GM12878 (cell line): ENCODE measurements at regions not wholly inside any gene's neighbourhood (a gene's known extent, or its start where the extent isn't known, plus 50 kb on each side); places are given as distances from the start of the nearest gene placed in this dataset.

Experiments
- ATAC-seq: fragments of 200-7000 bp; cut with Tn5 transposase; 3 replicates; pipeline ENCODE4 v1.9.1; 2020; ENCODE audit warnings: mild to moderate bottlenecking, moderate library complexity
- BruUV-seq: library from RNA; stranded (reverse); fragments of 400-500 nt; replicated peaks from 2 replicates; lab custom pipeline; 2021; lab: Mats Ljungman, UMichigan
- CTCF ChIA-PET: fragments of 300-600 bp; sonication (Branson Sonifier 250); formaldehyde crosslinking; extraction: SDS; loops from one replicate; lab custom pipeline; 2021; ENCODE audit warnings: inconsistent platforms; lab: Yijun Ruan, JAX
- POLR2A ChIA-PET: fragments of 350-600 bp; formaldehyde crosslinking; extraction: SDS; loops from one replicate; lab custom pipeline; 2021; ENCODE audit warnings: inconsistent platforms; lab: Charles Lee
- RAD21 ChIA-PET: fragments of 300-600 bp; sonication (Branson Sonifier 250); formaldehyde crosslinking; loops from one replicate; lab custom pipeline; 2023; ENCODE audit warnings: antibody characterized with exemption; ENCODE audit not compliant: unreplicated experiment; lab: Charles Lee
- SMC1A ChIA-PET: fragments of 300-600 bp; sonication (Branson Sonifier 250); formaldehyde crosslinking; loops from one replicate; lab custom pipeline; 2023; ENCODE audit not compliant: unreplicated experiment, uncharacterized antibody; lab: Charles Lee
- DNase-seq: peaks from one replicate; pipeline ENCODE4 v3.0.0-alpha.2; 2011; ENCODE audit warnings: low read depth, low spot score
- FAIRE-seq: peaks from 3 replicates; lab custom pipeline; 2011; peaks lifted over from hg19 to GRCh38; lab: Jason Lieb, UNC
- H2AFZ ChIP-seq: 2 replicates; pipeline ENCODE4 v1.6.0; 2011; ENCODE audit warnings: low read depth, low read length, control low read depth; ENCODE audit not compliant: control insufficient read depth
- H3K27ac ChIP-seq: 2 replicates; pipeline ENCODE4 v1.5.1; 2011; ENCODE audit warnings: control low read depth; ENCODE audit not compliant: control insufficient read depth, insufficient read depth
- H3K27me3 ChIP-seq, 2 experiments: replicated peaks in 1 of 2; 2 replicates each; pipeline versions ENCODE4 v1.6.0 to v1.6.1; 2011; ENCODE audit warnings: low read length in 1 of 2; ENCODE audit not compliant: control insufficient read depth in 2 of 2, insufficient read depth in 2 of 2
- H3K36me3 ChIP-seq, 2 experiments: 2 replicates each; pipeline ENCODE4 v1.5.1; 2011; ENCODE audit warnings: low read length in 1 of 2; ENCODE audit not compliant: control insufficient read depth in 2 of 2, insufficient read depth in 2 of 2
- H3K4me1 ChIP-seq: 2 replicates; pipeline ENCODE4 v1.6.1; 2011; ENCODE audit warnings: mild to moderate bottlenecking, low read length, moderate library complexity, mixed read lengths; ENCODE audit not compliant: control insufficient read depth, insufficient read depth
- H3K4me2 ChIP-seq: 2 replicates; pipeline ENCODE4 v1.6.0; 2011; ENCODE audit warnings: control low read depth; ENCODE audit not compliant: control insufficient read depth, insufficient read depth
- H3K4me3 ChIP-seq: fragments of 200-600 bp; sonication (generic); 2 replicates; pipeline ENCODE4 v1.5.1; 2016
- H3K79me2 ChIP-seq: 2 replicates; pipeline ENCODE4 v1.6.0; 2011; ENCODE audit warnings: low read length; ENCODE audit not compliant: control insufficient read depth, insufficient read depth
- H3K9ac ChIP-seq: 2 replicates; pipeline ENCODE4 v1.8.0; 2011; ENCODE audit warnings: low read length, control low read depth, mixed read lengths; ENCODE audit not compliant: control insufficient read depth, insufficient read depth
- H3K9me3 ChIP-seq: replicated peaks from 3 replicates; pipeline ENCODE4 v1.5.1; 2011; ENCODE audit warnings: mild to moderate bottlenecking, low read length; ENCODE audit not compliant: control insufficient read depth, insufficient read depth
- H4K20me1 ChIP-seq: 2 replicates; pipeline ENCODE4 v1.6.0; 2011; ENCODE audit not compliant: control insufficient read depth, insufficient read depth
- BCL11A ChIP-seq: IDR thresholded peaks from 2 replicates; pipeline ENCODE4 v1.6.1; 2011; ENCODE audit warnings: low read depth, low read length
- CHD4 ChIP-seq: fragments of 200-600 bp; sonication (generic); IDR thresholded peaks from 2 replicates; pipeline ENCODE4 v1.6.1; 2016; ENCODE audit warnings: mild to moderate bottlenecking
- ESRRA ChIP-seq: IDR thresholded peaks from 2 replicates; pipeline ENCODE4 v1.6.1; 2012; ENCODE audit warnings: mild to moderate bottlenecking, low read length, improper control_type of control experiment
- IKZF1 ChIP-seq: fragments of 450-650 bp; conservative IDR thresholded peaks from 2 replicates; pipeline ENCODE4 v1.6.1; 2017; ENCODE audit warnings: antibody characterized with exemption, mild to moderate bottlenecking
- PML ChIP-seq: IDR thresholded peaks from 2 replicates; pipeline ENCODE4 v1.6.1; 2012; ENCODE audit warnings: low read length, inconsistent platforms
- RCOR1 ChIP-seq: conservative IDR thresholded peaks from 2 replicates; pipeline ENCODE4 v1.6.1; 2012; ENCODE audit warnings: low read depth, low read length, improper control_type of control experiment
- SMAD1 ChIP-seq: fragments of 450-650 bp; IDR thresholded peaks from 2 replicates; pipeline ENCODE4 v1.6.1; 2018; ENCODE audit warnings: mild to moderate bottlenecking, low read depth; ENCODE audit not compliant: partially characterized antibody
- TBL1XR1 ChIP-seq: IDR thresholded peaks from 2 replicates; pipeline ENCODE4 v1.6.1; 2012; ENCODE audit warnings: low read depth, low read length, improper control_type of control experiment
- ZNF217 ChIP-seq: fragments of 450-650 bp; IDR thresholded peaks from 2 replicates; pipeline ENCODE4 v1.6.1; 2017; ENCODE audit warnings: antibody characterized with exemption, mild to moderate bottlenecking
- WGBS: methylation state at CpG from one replicate; pipeline ENCODE4 v1.1.6; 2016; ENCODE audit warnings: low lambda C conversion rate; ENCODE audit not compliant: insufficient replicate concordance, insufficient coverage; ENCODE audit errors: missing lambda C conversion rate; 5-methylcytosine and 5-hydroxymethylcytosine counted together
- in situ Hi-C: fragments of 300-500 bp; cut with MboI; formaldehyde crosslinking; loops from 9 replicates; pipeline ENCODE4 v1.14.3; 2018; ENCODE audit warnings: mixed read lengths
- intact Hi-C: fragments of 100-400 bp; cut with micrococcal nuclease; formaldehyde crosslinking; loops from one replicate; pipeline ENCODE4 v1.14.2; 2022; ENCODE audit not compliant: unreplicated experiment
- TF ChIP-seq, protein P1 (sequence below): fragments of 450-650 bp; IDR thresholded peaks from 2 replicates; pipeline ENCODE4 v1.6.1; 2017; ENCODE audit warnings: mild to moderate bottlenecking, moderate library complexity

- ChIA-PET POLR2A (no interaction called here), CTCF (no interaction called here), SMC1A (no interaction called here), RAD21 (no interaction called here)
- H3K9me3 ChIP-seq, result no peaks in the 10 kb centered on the region; the same call in 2 of the 3 replicates
- no peak overlapping the region for H3K4me2 ChIP-seq
- FAIRE-seq, result no peak
- intact Hi-C loops, result no loop called here
- ATAC-seq, result no peak
- TF ChIP-seq RCOR1 (no peak), IKZF1 (no peak), ZNF217 (no peak), BCL11A (no peak), ESRRA (no peak), CHD4 (no peak), SMAD1 (no peak), PML (no peak), TBL1XR1 (no peak)
- TF ChIP-seq, protein P1, sequence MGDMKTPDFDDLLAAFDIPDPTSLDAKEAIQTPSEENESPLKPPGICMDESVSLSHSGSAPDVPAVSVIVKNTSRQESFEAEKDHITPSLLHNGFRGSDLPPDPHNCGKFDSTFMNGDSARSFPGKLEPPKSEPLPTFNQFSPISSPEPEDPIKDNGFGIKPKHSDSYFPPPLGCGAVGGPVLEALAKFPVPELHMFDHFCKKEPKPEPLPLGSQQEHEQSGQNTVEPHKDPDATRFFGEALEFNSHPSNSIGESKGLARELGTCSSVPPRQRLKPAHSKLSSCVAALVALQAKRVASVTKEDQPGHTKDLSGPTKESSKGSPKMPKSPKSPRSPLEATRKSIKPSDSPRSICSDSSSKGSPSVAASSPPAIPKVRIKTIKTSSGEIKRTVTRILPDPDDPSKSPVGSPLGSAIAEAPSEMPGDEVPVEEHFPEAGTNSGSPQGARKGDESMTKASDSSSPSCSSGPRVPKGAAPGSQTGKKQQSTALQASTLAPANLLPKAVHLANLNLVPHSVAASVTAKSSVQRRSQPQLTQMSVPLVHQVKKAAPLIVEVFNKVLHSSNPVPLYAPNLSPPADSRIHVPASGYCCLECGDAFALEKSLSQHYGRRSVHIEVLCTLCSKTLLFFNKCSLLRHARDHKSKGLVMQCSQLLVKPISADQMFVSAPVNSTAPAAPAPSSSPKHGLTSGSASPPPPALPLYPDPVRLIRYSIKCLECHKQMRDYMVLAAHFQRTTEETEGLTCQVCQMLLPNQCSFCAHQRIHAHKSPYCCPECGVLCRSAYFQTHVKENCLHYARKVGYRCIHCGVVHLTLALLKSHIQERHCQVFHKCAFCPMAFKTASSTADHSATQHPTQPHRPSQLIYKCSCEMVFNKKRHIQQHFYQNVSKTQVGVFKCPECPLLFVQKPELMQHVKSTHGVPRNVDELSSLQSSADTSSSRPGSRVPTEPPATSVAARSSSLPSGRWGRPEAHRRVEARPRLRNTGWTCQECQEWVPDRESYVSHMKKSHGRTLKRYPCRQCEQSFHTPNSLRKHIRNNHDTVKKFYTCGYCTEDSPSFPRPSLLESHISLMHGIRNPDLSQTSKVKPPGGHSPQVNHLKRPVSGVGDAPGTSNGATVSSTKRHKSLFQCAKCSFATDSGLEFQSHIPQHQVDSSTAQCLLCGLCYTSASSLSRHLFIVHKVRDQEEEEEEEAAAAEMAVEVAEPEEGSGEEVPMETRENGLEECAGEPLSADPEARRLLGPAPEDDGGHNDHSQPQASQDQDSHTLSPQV, result no peak
- WGBS, result 55% methylated on average over 16 of the region's 27 CpGs
- H3K9ac ChIP-seq, result no peak overlapping the region
- H3K79me2 ChIP-seq, result no peaks in the 10 kb centered on the region
- H3K4me1 ChIP-seq, result no peaks in the 10 kb centered on the region
- no peak overlapping the region for H2AFZ ChIP-seq
- in situ Hi-C loops, result no loop called here
- no peaks in the 10 kb centered on the region for H3K36me3 ChIP-seq
- no peaks in the 10 kb centered on the region; a peak in 2 of 4 replicates for H3K27me3 ChIP-seq
- BruUV-seq, result no TSS peak
- no peak for DNase-seq
- H3K27ac ChIP-seq, result no peak overlapping the region
- H3K4me3 ChIP-seq, result no peak overlapping the region
- H4K20me1 ChIP-seq, result no peaks in the 10 kb centered on the region
Observed at GRCh38 chr2:129827311-129828090, 152.0 kb upstream of the RAB6C start.
